ENCODE measurements at regions not wholly inside any gene's neighbourhood (a gene's known extent, or its start where the extent isn't known, plus 50 kb on each side); places are given as distances from the start of the nearest gene placed in this dataset.

GRCh38 chr2:136572335-136572734 lies 193.0 kb upstream of the THSD7B start:
- DNase-seq (ENCODE audit: low read depth), result no peak

- DNase-seq (ENCODE audit: low read depth), result no peak
Observed at GRCh38 chr2:136557203-136557602, 208.1 kb upstream of the THSD7B start.

GRCh38 chr2:136550181-136550580 lies 215.2 kb upstream of the THSD7B start:
- DNase-seq (ENCODE audit: low read depth), result no peak

DNA sequence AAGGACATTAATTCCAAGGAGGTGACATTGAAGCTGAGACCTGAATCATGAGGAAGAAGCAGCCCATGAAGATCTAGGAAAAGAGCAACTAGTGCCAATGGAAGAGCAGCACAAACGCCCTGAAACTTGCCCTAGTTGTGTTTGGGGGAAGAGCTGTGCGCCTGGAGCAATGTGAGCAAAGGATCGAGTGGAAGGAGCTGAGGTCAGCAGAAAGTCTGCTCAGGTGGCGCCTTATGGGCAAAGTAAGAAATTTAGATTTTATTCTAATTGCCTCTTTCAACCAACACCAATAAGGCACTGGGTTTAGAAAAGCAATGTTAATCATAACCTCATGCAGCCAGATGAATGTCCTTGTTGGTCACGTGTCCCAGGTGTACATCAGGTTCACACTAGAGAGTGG lies 226.0 kb upstream of the THSD7B start:
- no peak for DNase-seq (ENCODE audit: low read depth)

- no peak for DNase-seq (ENCODE audit: low read depth)
Observed at GRCh38 chr2:136538489-136538888, 226.9 kb upstream of the THSD7B start.

DNA sequence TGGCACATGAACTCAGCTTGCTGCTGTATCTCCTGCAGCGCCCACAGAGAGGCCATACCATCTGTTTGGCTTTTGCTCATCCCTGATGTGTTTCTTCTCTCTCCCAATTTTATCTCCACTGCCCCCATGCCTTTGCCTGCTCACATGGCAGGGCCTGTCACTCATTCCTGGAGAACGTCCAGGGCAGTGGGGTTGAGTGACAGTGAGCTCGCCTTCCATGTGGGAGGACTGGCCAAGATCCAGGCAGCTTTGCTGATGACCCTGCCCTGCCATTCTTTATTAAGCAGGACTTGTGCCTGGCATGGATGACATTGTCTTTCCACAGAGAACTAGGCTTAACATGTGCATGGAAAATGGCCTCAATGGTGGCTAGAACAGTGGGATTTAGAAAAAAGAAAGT lies 230.5 kb upstream of the THSD7B start:
- DNase-seq (ENCODE audit: low read depth), result no peak

GRCh38 chr2:136532171-136532570 lies 233.2 kb upstream of the THSD7B start:
- DNase-seq (ENCODE audit: low read depth), result no peak

DNA sequence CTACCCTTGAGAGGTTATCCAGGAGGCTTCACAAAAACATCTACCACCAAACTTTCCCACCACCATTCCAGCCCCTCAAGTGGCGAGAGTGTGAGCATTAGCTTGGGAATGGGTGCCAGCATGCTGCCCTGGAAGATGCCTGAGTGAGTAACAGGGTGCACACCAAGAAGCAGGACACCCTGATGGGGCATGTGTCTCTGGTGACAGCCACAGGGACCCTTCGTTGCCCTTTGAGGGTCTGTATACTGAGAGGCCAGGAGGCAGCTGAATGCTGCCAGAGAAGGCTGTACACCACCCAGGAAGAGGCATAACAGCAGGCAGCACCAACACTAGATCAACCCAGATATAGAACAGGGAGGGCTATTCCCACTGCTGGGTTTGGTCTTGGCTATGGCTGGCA lies 233.6 kb upstream of the THSD7B start:
- no peak for DNase-seq (ENCODE audit: low read depth)

DNA sequence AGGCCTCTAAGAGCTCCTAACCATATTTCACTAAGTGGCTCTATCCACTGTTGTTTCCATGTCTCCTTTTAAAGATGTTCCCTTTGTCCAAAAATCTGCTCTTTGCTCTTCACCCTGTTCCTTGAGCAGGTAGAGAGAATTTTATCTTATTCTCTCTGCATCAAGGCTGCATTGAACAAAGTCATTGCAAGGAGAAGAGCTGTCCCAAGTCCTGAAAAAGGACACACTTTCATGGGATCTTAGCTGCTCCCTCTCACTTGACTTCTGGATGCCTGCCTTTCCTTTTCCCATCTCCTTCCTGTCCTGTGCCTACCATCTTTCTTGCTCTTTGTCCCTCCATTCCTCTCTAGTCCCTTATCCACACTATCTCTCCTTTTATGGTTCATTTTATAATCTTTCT lies 235.2 kb upstream of the THSD7B start:
- DNase-seq (ENCODE audit: low read depth), result no peak

DNA sequence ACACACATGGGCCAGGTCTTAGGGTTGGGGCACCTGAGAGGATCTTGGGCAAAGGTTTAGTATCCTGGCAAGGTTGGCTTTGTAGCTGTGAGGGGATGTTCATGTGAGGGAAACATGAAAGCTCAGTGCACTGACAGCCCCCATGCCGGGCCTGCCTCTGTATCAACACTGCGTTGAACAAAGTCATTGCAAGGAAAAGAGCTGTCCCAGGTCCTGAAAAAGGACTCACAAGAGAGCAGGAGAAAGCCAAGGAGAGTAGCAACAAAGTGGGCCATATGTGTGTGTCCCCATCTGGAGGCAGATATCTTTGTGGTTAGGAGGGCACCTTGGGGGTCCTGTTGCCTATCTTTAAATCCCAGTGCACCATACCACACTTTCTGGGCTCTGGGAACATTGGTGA lies 237.8 kb upstream of the THSD7B start:
- DNase-seq (ENCODE audit: low read depth), result no peak

- DNase-seq (ENCODE audit: low read depth), result no peak
Observed at GRCh38 chr2:136522724-136523123, 242.6 kb upstream of the THSD7B start.

DNA sequence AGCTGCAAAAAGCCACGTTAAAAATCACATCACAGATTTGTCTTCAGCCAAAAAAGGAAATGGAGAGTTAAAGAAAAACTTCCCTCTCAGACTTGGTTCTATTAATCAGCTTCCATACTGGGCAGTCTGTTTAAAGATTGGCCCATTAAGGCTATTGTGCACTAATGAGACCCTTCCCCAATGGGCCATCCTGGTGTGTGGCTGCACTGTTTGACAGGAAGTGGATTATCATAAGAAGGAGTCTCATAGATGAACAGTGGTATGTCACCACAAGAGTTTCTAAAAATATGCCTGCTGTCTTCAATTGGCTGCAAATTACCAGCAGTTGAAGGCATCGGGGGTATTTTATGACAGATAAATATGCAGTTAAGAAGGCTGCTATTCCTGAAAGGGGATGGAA lies 247.6 kb upstream of the THSD7B start:
- DNase-seq (ENCODE audit: low read depth), result no peak

DNA sequence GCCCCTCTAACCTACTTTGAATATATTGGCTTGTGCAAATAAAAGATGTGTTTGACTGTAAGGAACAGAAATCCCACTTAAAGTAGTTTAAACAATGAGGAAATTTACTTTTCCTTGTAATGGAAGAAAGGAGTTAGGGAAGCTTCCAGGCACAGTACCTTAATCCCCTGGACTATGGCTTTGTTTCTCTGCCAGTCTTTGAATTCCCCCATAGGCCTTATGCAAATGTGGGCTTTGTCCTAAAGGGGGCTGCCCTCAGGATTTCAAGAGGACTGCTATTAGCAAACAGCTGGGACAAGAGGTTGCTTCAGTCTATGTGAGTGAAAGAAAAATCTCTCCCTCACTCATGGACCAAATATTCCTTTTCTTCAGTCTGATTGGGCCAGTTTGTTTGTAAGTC lies 255.1 kb upstream of the THSD7B start:
- DNase-seq (ENCODE audit: low read depth), result no peak

- DNase-seq (ENCODE audit: low read depth), result no peak
Observed at GRCh38 chr2:136505462-136505861, 259.9 kb upstream of the THSD7B start.

GRCh38 chr2:136502660-136503059 lies 262.7 kb upstream of the THSD7B start:
- DNase-seq (ENCODE audit: low read depth), result no peak

GRCh38 chr2:136497709-136498108 lies 267.6 kb upstream of the THSD7B start:
- no peak for DNase-seq (ENCODE audit: low read depth)

GRCh38 chr2:136496966-136497365 lies 268.4 kb upstream of the THSD7B start:
- no peak for DNase-seq (ENCODE audit: low read depth)

- DNase-seq (ENCODE audit: low read depth), result no peak
Observed at GRCh38 chr2:136495636-136496035, 269.7 kb upstream of the THSD7B start.

DNA sequence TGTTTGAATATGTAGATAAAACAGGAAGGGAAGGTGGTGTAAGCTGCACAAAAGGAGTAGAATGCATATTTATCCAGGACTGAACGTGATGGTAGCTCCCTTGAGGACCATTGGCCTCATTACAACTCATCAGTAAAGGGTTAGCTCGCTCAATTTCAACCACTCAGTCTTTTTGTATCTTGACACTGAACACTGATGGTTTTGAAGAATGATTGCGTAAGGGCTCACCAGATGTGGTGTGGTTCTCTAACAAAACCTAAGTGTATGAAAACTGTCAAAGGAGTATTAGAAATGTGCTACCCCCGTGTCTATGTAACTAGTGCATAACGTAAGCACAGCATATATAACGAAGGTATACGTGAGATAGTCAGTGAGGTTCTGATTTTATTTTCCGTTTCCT lies 272.4 kb upstream of the THSD7B start:
- DNase-seq (ENCODE audit: low read depth), result no peak

GRCh38 chr2:136490100-136490499 lies 275.2 kb upstream of the THSD7B start:
- DNase-seq (ENCODE audit: low read depth), result no peak

GRCh38 chr2:136487421-136487820 lies 277.9 kb upstream of the THSD7B start:
- DNase-seq (ENCODE audit: low read depth), result no peak

GRCh38 chr2:136486115-136486514 lies 279.2 kb upstream of the THSD7B start:
- DNase-seq (ENCODE audit: low read depth), result no peak

- no peak for DNase-seq (ENCODE audit: low read depth)
Observed at GRCh38 chr2:136482966-136483365, 282.4 kb upstream of the THSD7B start.

DNA sequence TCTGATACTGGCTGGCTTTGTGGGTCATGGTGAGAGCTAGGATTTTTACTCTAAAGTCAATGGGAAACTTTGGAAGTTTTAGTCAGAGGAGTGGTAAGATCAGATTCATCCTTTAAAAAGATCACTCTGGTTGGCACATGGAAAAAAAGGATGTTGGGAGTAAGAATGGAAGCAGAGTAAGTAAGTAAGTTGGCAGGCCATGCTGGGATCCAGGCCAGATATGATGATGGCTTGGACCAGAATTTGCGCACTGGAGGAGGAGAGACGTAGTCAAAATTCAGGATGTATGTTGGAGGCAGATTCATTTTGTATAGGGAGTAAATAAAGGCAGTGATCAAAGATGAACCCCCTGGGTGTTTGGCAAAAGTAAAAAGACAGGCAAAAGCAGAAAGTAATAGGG lies 283.3 kb upstream of the THSD7B start:
- DNase-seq (ENCODE audit: low read depth), result no peak

- no peak for DNase-seq (ENCODE audit: low read depth)
Observed at GRCh38 chr2:136479696-136480095, 285.6 kb upstream of the THSD7B start.

Data from HS-5 (cell line).